SK-N-SH treated with all-trans-retinoic acid at 6 μM for 48 hours (cell line): ENCODE measurements at regions not wholly inside any gene's neighbourhood (a gene's known extent, or its start where the extent isn't known, plus 50 kb on each side); places are given as distances from the start of the nearest gene placed in this dataset.

Experiments
- BACH2 ChIP-seq: fragments of 250-450 bp; sonication (Bioruptor Pico); IDR thresholded peaks from 2 replicates; pipeline ENCODE4 v1.9.0; 2021; ENCODE audit warnings: mild to moderate bottlenecking, borderline replicate concordance
- ESRRG ChIP-seq: fragments of 250-450 bp; sonication (Bioruptor Pico); IDR thresholded peaks from 2 replicates; pipeline ENCODE4 v1.6.1; 2021; ENCODE audit warnings: mild to moderate bottlenecking
- GLIS3 ChIP-seq: fragments of 250-450 bp; sonication (Bioruptor Pico); IDR thresholded peaks from 2 replicates; pipeline ENCODE4 v1.5.0; 2020; ENCODE audit warnings: mild to moderate bottlenecking, moderate library complexity
- OSR1 ChIP-seq: fragments of 250-450 bp; sonication (Bioruptor Pico); IDR thresholded peaks from 2 replicates; pipeline ENCODE4 v1.8.0; 2022; ENCODE audit warnings: moderate library complexity, mild to moderate bottlenecking, inconsistent platforms
- POU6F1 ChIP-seq: fragments of 250-450 bp; sonication (Bioruptor Pico); IDR thresholded peaks from 2 replicates; pipeline ENCODE4 v1.8.0; 2021; ENCODE audit warnings: low read depth, mild to moderate bottlenecking, moderate library complexity, borderline replicate concordance
- TSHZ2 ChIP-seq: fragments of 250-450 bp; sonication (Bioruptor Pico); IDR thresholded peaks from 2 replicates; pipeline ENCODE4 v1.5.0; 2020; ENCODE audit warnings: mild to moderate bottlenecking, moderate library complexity
- ZFP30 ChIP-seq: fragments of 450-650 bp; formaldehyde crosslinking; IDR thresholded peaks from 2 replicates; pipeline ENCODE4 v1.5.0; 2022; ENCODE audit warnings: mild to moderate bottlenecking, moderate library complexity
- ZNF8 ChIP-seq: fragments of 450-650 bp; formaldehyde crosslinking; IDR thresholded peaks from 2 replicates; pipeline ENCODE4 v1.5.0; 2020; ENCODE audit warnings: mild to moderate bottlenecking, moderate library complexity
- TF ChIP-seq, protein P1 (sequence below): fragments of 250-450 bp; sonication (Bioruptor Pico); IDR thresholded peaks from 2 replicates; pipeline ENCODE4 v1.8.0; 2020; ENCODE audit warnings: mild to moderate bottlenecking, moderate library complexity, borderline replicate concordance

DNA sequence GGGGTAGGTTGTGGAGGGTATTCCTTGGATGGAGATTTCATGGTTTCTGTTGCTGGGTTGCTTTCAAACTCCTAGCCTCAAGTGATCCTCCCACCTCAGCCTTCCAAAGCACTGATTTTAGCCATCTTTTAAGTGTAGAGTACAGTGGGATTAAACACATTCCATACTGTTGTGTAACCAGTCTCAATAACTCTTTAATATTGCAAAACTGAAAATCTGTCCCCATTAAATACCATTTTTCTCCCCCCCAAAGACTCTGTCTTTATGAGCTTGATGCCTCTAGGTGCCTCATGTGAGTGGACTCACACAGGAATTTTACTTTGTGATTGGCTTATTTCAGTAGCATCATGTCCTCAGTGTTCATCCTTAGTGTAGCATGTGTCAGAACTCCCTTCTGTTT, 74.7 kb upstream of the ATP10A start:
- TF ChIP-seq ESRRG (CRISPR knock-in tag) = no peak
- no peak for TF ChIP-seq GLIS3 (CRISPR knock-in tag)
- no peak for TF ChIP-seq ZNF8 (CRISPR knock-in tag)
- no peak for TF ChIP-seq BACH2 (CRISPR knock-in tag)
- TF ChIP-seq, protein P1, sequence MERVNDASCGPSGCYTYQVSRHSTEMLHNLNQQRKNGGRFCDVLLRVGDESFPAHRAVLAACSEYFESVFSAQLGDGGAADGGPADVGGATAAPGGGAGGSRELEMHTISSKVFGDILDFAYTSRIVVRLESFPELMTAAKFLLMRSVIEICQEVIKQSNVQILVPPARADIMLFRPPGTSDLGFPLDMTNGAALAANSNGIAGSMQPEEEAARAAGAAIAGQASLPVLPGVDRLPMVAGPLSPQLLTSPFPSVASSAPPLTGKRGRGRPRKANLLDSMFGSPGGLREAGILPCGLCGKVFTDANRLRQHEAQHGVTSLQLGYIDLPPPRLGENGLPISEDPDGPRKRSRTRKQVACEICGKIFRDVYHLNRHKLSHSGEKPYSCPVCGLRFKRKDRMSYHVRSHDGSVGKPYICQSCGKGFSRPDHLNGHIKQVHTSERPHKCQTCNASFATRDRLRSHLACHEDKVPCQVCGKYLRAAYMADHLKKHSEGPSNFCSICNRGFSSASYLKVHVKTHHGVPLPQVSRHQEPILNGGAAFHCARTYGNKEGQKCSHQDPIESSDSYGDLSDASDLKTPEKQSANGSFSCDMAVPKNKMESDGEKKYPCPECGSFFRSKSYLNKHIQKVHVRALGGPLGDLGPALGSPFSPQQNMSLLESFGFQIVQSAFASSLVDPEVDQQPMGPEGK (CRISPR knock-in tag) = no peak
- no peak for TF ChIP-seq OSR1 (CRISPR knock-in tag)
- no peak for TF ChIP-seq ZFP30 (CRISPR knock-in tag)
- TF ChIP-seq POU6F1 (CRISPR knock-in tag) = no peak
- no peak for TF ChIP-seq TSHZ2 (CRISPR knock-in tag)
